NCI-H1092 (cell line): ENCODE measurements at regions not wholly inside any gene's neighbourhood (a gene's known extent, or its start where the extent isn't known, plus 50 kb on each side); places are given as distances from the start of the nearest gene placed in this dataset.
A peak's percentile ranks its signal among the peaks of the same experiment; 100 is the strongest.
"Not testable (repeated sequence)": the region's sequence is repeated elsewhere in the genome, so short reads cannot be mapped to it uniquely, and the experiment has no call there.

Experiments
- DNase-seq: peaks from one replicate; lab custom pipeline; 2025; lab: John Stamatoyannopoulos, UW

GRCh38 chr7:34390103-34390502 lies 267.9 kb upstream of the NPSR1 start:
- no peak for DNase-seq

- no peak for DNase-seq
Observed at GRCh38 chr7:34392972-34393371, 265.0 kb upstream of the NPSR1 start.

GRCh38 chr7:34396437-34397064 lies 261.5 kb upstream of the NPSR1 start:
- no peak for DNase-seq

GRCh38 chr7:34401776-34402175 lies 256.2 kb upstream of the NPSR1 start:
- no peak for DNase-seq

GRCh38 chr7:34406848-34407530 lies 251.0 kb upstream of the NPSR1 start:
- DNase-seq, result no peak

- no peak for DNase-seq
Observed at GRCh38 chr7:34407586-34407985, 250.4 kb upstream of the NPSR1 start.

- DNase-seq, result no peak
Observed at GRCh38 chr7:34417781-34418180, 240.2 kb upstream of the NPSR1 start.

GRCh38 chr7:34421526-34421925 lies 236.5 kb upstream of the NPSR1 start:
- DNase-seq, result no peak

- DNase-seq, result no peak
Observed at GRCh38 chr7:34425194-34425593, 232.8 kb upstream of the NPSR1 start.

GRCh38 chr7:34425631-34426384 lies 232.2 kb upstream of the NPSR1 start:
- no peak for DNase-seq

- DNase-seq, result peak; percentile 8
Observed at GRCh38 chr7:34430456-34430855, 227.6 kb upstream of the NPSR1 start.

GRCh38 chr7:34438436-34438835 lies 219.6 kb upstream of the NPSR1 start:
- no peak for DNase-seq

GRCh38 chr7:34445653-34446052 lies 212.4 kb upstream of the NPSR1 start:
- DNase-seq, result no peak

- not testable (repeated sequence) for DNase-seq
Observed at GRCh38 chr7:34448531-34448930, 209.5 kb upstream of the NPSR1 start.

GRCh38 chr7:34449765-34450164 lies 208.3 kb upstream of the NPSR1 start:
- DNase-seq, result no peak

- DNase-seq, result no peak
Observed at GRCh38 chr7:34451183-34451582, 206.8 kb upstream of the NPSR1 start.

GRCh38 chr7:34451923-34452322 lies 206.1 kb upstream of the NPSR1 start:
- no peak for DNase-seq

- DNase-seq, result no peak
Observed at GRCh38 chr7:34452363-34452762, 205.7 kb upstream of the NPSR1 start.

GRCh38 chr7:34453150-34453549 lies 204.9 kb upstream of the NPSR1 start:
- no peak for DNase-seq

GRCh38 chr7:34454381-34454780 lies 203.6 kb upstream of the NPSR1 start:
- DNase-seq, result no peak

GRCh38 chr7:34457329-34457728 lies 200.7 kb upstream of the NPSR1 start:
- DNase-seq, result no peak

GRCh38 chr7:34463830-34464229 lies 194.2 kb upstream of the NPSR1 start:
- no peak for DNase-seq

GRCh38 chr7:34471844-34472243 lies 186.2 kb upstream of the NPSR1 start:
- no peak for DNase-seq
